ENCODE measurements at regions not wholly inside any gene's neighbourhood (a gene's known extent, or its start where the extent isn't known, plus 50 kb on each side); places are given as distances from the start of the nearest gene placed in this dataset.
A peak's percentile ranks its signal among the peaks of the same experiment; 100 is the strongest.

GRCh38 chr6:154604119-154604518 is 93.6 kb upstream of the CNKSR3 start:
- intact Hi-C loops (cut with DNase I; ENCODE audit: low total_unique reads), result no loop called here
- WGBS, 5 donors, result 60 to 78% (median 71%) methylated on average over 8 of the region's 8 CpGs

GRCh38 chr6:154605178-154605881 is 94.8 kb upstream of the CNKSR3 start:
- no peaks in the 10 kb centered on the region for H3K9me3 ChIP-seq
- H3K4me3 ChIP-seq, result no peak overlapping the region
- 56 to 69% (median 58%) methylated on average over 8 of the region's 8 CpGs for WGBS, 5 donors
- no peaks in the 10 kb centered on the region for H3K36me3 ChIP-seq
- intact Hi-C loops (cut with DNase I; ENCODE audit: low total_unique reads), result no loop called here
- H3K27me3 ChIP-seq (replicated peaks in 1 of 7), result no peaks in the 10 kb centered on the region
- DNase-seq, result no peak
- H3K27ac ChIP-seq, result no peak overlapping the region
- TF ChIP-seq CTCF (IDR thresholded peaks at IDR 0.05 in 8 of 11, conservative IDR thresholded peaks at IDR 0.05 in 3 of 11) (no peak), POLR2A (IDR thresholded peaks at IDR 0.05) (no peak), POLR2AphosphoS5 (IDR thresholded peaks at IDR 0.05) (no peak)
- peaks cover 0 to 33% (median 2%) of the 10 kb centered on the region in 6 donors for H3K4me1 ChIP-seq

More at GRCh38 chr6:154604119-154604518, 93.6 kb upstream of the CNKSR3 start:
- no peak overlapping the region for H3K4me3 ChIP-seq
- TF ChIP-seq POLR2AphosphoS5 (IDR thresholded peaks at IDR 0.05), result no peak
- no peak for TF ChIP-seq CTCF (IDR thresholded peaks at IDR 0.05 in 8 of 11, conservative IDR thresholded peaks at IDR 0.05 in 3 of 11)
- no peak for TF ChIP-seq POLR2A (IDR thresholded peaks at IDR 0.05)
- no peaks in the 10 kb centered on the region for H3K36me3 ChIP-seq
- H3K9me3 ChIP-seq, result no peaks in the 10 kb centered on the region
- H3K4me1 ChIP-seq, result peaks cover 0 to 33% (median 2%) of the 10 kb centered on the region in 6 donors
- DNase-seq, result no peak
- peak overlapping the region in 6 of 8 donors; percentile 31 to 61 (median 46) for H3K27ac ChIP-seq
- no peaks in the 10 kb centered on the region for H3K27me3 ChIP-seq (replicated peaks in 1 of 7)

GRCh38 chr6:154605882-154606370 is 95.4 kb upstream of the CNKSR3 start:
- DNase-seq, result no peak
- TF ChIP-seq POLR2AphosphoS5 (IDR thresholded peaks at IDR 0.05) (no peak), CTCF (IDR thresholded peaks at IDR 0.05 in 8 of 11, conservative IDR thresholded peaks at IDR 0.05 in 3 of 11) (no peak), POLR2A (IDR thresholded peaks at IDR 0.05) (no peak)
- Histone ChIP-seq H3K36me3 (no peaks in the 10 kb centered on the region), H3K27me3 (replicated peaks in 1 of 7) (no peaks in the 10 kb centered on the region), H3K9me3 (no peaks in the 10 kb centered on the region), H3K27ac (peak overlapping the region in 2 of 8 donors; percentile 20 to 60), H3K4me1 (peaks cover 0 to 33% (median 2%) of the 10 kb centered on the region in 6 donors), H3K4me3 (no peak overlapping the region)
- intact Hi-C loops (cut with DNase I; ENCODE audit: low total_unique reads), result no loop called here
- WGBS, 5 donors, result 74 to 88% (median 77%) methylated on average over 7 of the region's 7 CpGs

GRCh38 chr6:154606457-154606856 is 96.0 kb upstream of the CNKSR3 start:
- Histone ChIP-seq H3K27ac (peak overlapping the region in 4 of 8 donors; percentile 40 to 60 (median 54)), H3K4me3 (no peak overlapping the region), H3K9me3 (no peaks in the 10 kb centered on the region), H3K36me3 (no peaks in the 10 kb centered on the region), H3K27me3 (replicated peaks in 1 of 7) (no peaks in the 10 kb centered on the region), H3K4me1 (peaks cover 0 to 33% (median 2%) of the 10 kb centered on the region in 6 donors)
- intact Hi-C loops (cut with DNase I; ENCODE audit: low total_unique reads), result no loop called here
- 34 to 59% (median 50%) methylated on average over 9 of the region's 9 CpGs for WGBS, 5 donors
- TF ChIP-seq POLR2A (IDR thresholded peaks at IDR 0.05) (no peak), POLR2AphosphoS5 (IDR thresholded peaks at IDR 0.05) (peak in 1 of 3 donors; percentile 13), CTCF (IDR thresholded peaks at IDR 0.05 in 8 of 11, conservative IDR thresholded peaks at IDR 0.05 in 3 of 11) (no peak)
- DNase-seq, result no peak
